Breast epithelium (tissue), 4 donors: ENCODE measurements at regions not wholly inside any gene's neighbourhood (a gene's known extent, or its start where the extent isn't known, plus 50 kb on each side); places are given as distances from the start of the nearest gene placed in this dataset.

Experiments used
- DNase-seq, 2 donors: peaks; one replicate each; pipeline ENCODE4 v3.0.0-alpha.2; 2019; ENCODE audit warnings: low spot score in 2 of 2
- H3K27ac ChIP-seq, 2 donors: fragments of 200-600 bp; sonication (generic) in 1 of 2; one replicate each; pipeline ENCODE4 v1.5.1; 2016 to 2019; ENCODE audit warnings: mild to moderate bottlenecking in 1 of 2
- H3K27me3 ChIP-seq, 2 donors: fragments of 200-600 bp; sonication (generic) in 1 of 2; one replicate each; pipeline versions ENCODE4 v1.5.1 to v1.6.0; 2017 to 2019; ENCODE audit warnings: control low read depth in 1 of 2, mild to moderate bottlenecking in 1 of 2
- H3K36me3 ChIP-seq: fragments of 200-600 bp; one replicate; pipeline ENCODE4 v1.5.1; 2019
- H3K4me1 ChIP-seq, 2 donors: fragments of 200-600 bp; sonication (generic); one replicate each; pipeline ENCODE4 v1.5.1; 2016 to 2019; ENCODE audit warnings: control low read depth in 1 of 2
- H3K4me3 ChIP-seq, 3 donors: fragments of 200-600 bp; sonication (generic); 1 replicate in 2 of 3; 2 replicates in 1 of 3; pipeline ENCODE4 v1.5.1; 2016 to 2019; ENCODE audit warnings: mild to moderate bottlenecking in 3 of 3, moderate library complexity in 2 of 3
- H3K9me3 ChIP-seq, 2 donors: fragments of 200-600 bp; sonication (generic) in 1 of 2; one replicate each; pipeline ENCODE4 v1.5.1; 2016 to 2019; ENCODE audit warnings: control low read depth in 1 of 2
- CTCF ChIP-seq, 3 donors: fragments of 450-650 bp; IDR thresholded peaks; one replicate each; pipeline ENCODE4 v1.5.1; 2016 to 2017; ENCODE audit warnings: antibody characterized with exemption in 3 of 3, mild to moderate bottlenecking in 3 of 3, moderate library complexity in 3 of 3
- POLR2A ChIP-seq: fragments of 450-650 bp; IDR thresholded peaks from one replicate; pipeline ENCODE4 v1.6.1; 2016; ENCODE audit warnings: antibody characterized with exemption, mild to moderate bottlenecking, moderate library complexity
- POLR2AphosphoS5 ChIP-seq, 3 donors: sonication (generic); formaldehyde crosslinking; IDR thresholded peaks; one replicate each; pipeline ENCODE4 v1.6.1; 2017; ENCODE audit warnings: antibody characterized with exemption in 3 of 3
- intact Hi-C: fragments of 100-400 bp; cut with DNase I; formaldehyde crosslinking; loops from one replicate; pipeline ENCODE4 v1.15.1; 2023; ENCODE audit warnings: low total_unique reads

GRCh38 chr2:238797537-238797936 is 50.3 kb upstream of the TWIST2 start:
- Histone ChIP-seq H3K27me3 (peaks cover 0 to 9% of the 10 kb centered on the region in 2 donors), H3K4me1 (no peaks in the 10 kb centered on the region), H3K36me3 (no peaks in the 10 kb centered on the region), H3K4me3 (no peak overlapping the region), H3K9me3 (no peaks in the 10 kb centered on the region), H3K27ac (no peak overlapping the region)
- DNase-seq, result no peak
- TF ChIP-seq POLR2AphosphoS5 (IDR thresholded peaks at IDR 0.05) (no peak), CTCF (IDR thresholded peaks at IDR 0.05) (no peak), POLR2A (no peak)
- intact Hi-C loops, result no loop called here
